ENCODE measurements at regions not wholly inside any gene's neighbourhood (a gene's known extent, or its start where the extent isn't known, plus 50 kb on each side); places are given as distances from the start of the nearest gene placed in this dataset.

DNA sequence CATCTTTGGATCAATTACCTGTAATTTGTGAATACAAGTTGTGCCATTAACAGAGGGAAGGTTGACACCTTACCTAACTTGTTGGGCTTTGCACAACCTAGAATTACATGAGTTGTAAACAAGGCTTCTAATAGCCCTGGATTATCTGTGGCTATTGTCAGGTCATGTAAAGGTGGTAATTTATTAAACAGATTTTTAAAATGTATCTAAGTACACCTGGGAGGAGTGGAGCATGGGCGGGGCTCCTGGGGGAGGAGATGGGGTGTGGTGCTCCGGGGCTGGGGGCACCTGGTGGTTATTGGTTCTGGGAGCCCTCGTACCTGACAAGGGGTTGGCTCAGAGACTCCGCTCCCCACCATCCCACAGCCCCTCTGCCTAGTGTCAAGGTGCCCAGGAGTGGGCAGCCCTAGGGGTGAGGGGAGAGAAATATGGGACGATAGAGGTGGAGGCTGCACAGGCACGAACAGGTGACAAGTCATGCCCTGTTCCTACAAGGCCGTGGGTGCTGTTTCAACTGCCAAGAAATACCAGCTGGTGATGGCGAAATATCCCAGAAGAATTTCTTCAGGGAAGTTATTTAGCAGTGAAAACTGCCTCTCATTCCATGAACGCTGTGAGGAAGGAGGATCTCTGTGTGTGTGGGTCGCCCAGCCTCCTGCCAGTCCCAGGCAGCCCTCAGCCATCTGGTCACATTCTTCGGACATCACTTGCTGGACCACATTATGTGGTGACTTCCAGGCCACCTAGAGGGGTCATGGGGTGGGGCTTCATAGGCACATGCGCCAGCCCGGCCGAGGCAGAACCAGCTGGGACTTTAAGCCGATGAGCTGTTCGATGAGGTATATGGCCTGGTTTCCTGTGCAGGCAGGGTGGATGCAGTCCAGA, 55.5 kb upstream of the IRX3 start:
- H3K27ac ChIP-seq = no peak overlapping the region
- H3K36me3 ChIP-seq (ENCODE audit: control insufficient read depth, insufficient read depth, low read length) = no peaks in the 10 kb centered on the region
- H3K9me3 ChIP-seq (ENCODE audit: control insufficient read depth, low read length) = no peaks in the 10 kb centered on the region
- H3K4me1 ChIP-seq = no peaks in the 10 kb centered on the region
- H3K9ac ChIP-seq = no peak overlapping the region
- TF ChIP-seq, protein P1, sequence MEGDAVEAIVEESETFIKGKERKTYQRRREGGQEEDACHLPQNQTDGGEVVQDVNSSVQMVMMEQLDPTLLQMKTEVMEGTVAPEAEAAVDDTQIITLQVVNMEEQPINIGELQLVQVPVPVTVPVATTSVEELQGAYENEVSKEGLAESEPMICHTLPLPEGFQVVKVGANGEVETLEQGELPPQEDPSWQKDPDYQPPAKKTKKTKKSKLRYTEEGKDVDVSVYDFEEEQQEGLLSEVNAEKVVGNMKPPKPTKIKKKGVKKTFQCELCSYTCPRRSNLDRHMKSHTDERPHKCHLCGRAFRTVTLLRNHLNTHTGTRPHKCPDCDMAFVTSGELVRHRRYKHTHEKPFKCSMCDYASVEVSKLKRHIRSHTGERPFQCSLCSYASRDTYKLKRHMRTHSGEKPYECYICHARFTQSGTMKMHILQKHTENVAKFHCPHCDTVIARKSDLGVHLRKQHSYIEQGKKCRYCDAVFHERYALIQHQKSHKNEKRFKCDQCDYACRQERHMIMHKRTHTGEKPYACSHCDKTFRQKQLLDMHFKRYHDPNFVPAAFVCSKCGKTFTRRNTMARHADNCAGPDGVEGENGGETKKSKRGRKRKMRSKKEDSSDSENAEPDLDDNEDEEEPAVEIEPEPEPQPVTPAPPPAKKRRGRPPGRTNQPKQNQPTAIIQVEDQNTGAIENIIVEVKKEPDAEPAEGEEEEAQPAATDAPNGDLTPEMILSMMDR (IDR thresholded peaks at IDR 0.05) = no peak
- H2AFZ ChIP-seq = no peak overlapping the region
- no peak overlapping the region for H3K4me2 ChIP-seq (ENCODE audit: low read length)
- H3K27me3 ChIP-seq (ENCODE audit: control insufficient read depth, insufficient read depth, low read length) = no peaks in the 10 kb centered on the region
- H3K79me2 ChIP-seq = no peaks in the 10 kb centered on the region
- H3K4me3 ChIP-seq (ENCODE audit: low read depth, low read length) = no peak overlapping the region

DNA sequence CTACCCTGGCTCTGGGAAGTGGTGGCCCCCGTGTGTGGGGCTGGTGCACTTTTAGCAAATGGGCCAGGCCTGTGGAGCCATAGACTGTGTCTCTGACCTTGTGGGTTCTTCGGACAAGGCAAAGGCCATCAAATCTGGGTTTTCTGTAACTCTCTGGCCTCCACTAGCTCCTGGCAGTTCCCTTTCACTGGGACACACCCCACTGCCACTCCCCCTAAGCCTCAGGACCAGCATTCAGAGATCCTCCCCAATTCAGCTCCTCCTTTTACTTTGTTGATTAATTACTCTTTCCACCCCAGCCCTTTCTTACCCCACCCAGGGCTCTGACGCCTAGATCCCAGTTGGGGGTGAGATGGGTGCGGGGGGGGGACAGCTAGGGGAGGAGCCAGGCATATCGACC, 53.9 kb upstream of the IRX3 start:
- Histone ChIP-seq H3K9me3 (ENCODE audit: control insufficient read depth, low read length) (no peaks in the 10 kb centered on the region), H2AFZ (no peak overlapping the region), H3K27ac (no peak overlapping the region), H3K36me3 (ENCODE audit: control insufficient read depth, insufficient read depth, low read length) (no peaks in the 10 kb centered on the region), H3K4me3 (ENCODE audit: low read depth, low read length) (no peak overlapping the region), H3K9ac (no peak overlapping the region), H3K4me1 (no peaks in the 10 kb centered on the region), H3K4me2 (ENCODE audit: low read length) (no peak overlapping the region), H3K27me3 (ENCODE audit: control insufficient read depth, insufficient read depth, low read length) (no peaks in the 10 kb centered on the region), H3K79me2 (no peaks in the 10 kb centered on the region)
- TF ChIP-seq, protein P1 (IDR thresholded peaks at IDR 0.05) = no peak

DNA sequence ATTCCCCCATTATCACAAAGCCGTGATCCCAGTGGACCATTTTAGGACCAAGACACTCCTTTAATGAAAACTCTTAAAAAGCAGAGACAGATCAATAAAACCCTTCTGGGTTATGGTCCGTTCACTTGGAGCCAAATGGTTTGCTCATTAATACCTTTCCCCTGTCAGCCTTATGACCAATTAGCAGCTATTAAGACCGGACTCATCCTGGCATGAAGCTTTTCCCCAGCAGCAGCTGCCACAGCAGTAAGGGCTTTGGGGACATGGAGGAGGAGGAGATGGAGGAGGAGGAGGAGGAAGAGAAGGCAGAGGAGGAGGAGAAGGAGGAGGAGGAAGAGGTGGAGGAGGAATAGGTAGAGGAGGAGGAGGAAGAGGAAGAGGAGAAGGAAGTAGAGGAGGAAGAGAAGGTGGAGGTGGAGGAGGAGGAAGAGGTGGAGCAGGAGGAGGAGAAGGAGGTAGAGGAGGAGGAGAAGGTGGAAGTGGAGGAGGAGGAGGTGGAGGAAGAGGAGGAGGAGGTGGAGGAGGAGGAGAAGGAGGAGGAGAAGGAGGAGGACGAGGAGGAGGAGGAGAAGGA, 50.1 kb upstream of the IRX3 start:
- H3K4me1 ChIP-seq = no peaks in the 10 kb centered on the region
- TF ChIP-seq, protein P1 (IDR thresholded peaks at IDR 0.05) = no peak
- no peak overlapping the region for H3K9ac ChIP-seq
- H2AFZ ChIP-seq = no peak overlapping the region
- H3K9me3 ChIP-seq (ENCODE audit: control insufficient read depth, low read length) = no peaks in the 10 kb centered on the region
- H3K36me3 ChIP-seq (ENCODE audit: control insufficient read depth, insufficient read depth, low read length) = no peaks in the 10 kb centered on the region
- H3K27me3 ChIP-seq (ENCODE audit: control insufficient read depth, insufficient read depth, low read length) = no peaks in the 10 kb centered on the region
- H3K27ac ChIP-seq = no peak overlapping the region
- no peaks in the 10 kb centered on the region for H3K79me2 ChIP-seq
- no peak overlapping the region for H3K4me2 ChIP-seq (ENCODE audit: low read length)
- H3K4me3 ChIP-seq (ENCODE audit: low read depth, low read length) = no peak overlapping the region
